ENCODE measurements at regions not wholly inside any gene's neighbourhood (a gene's known extent, or its start where the extent isn't known, plus 50 kb on each side); places are given as distances from the start of the nearest gene placed in this dataset.

- DNase-seq (ENCODE audit: extremely low read depth, low read depth): no peak
These were observed 206.4 kb upstream of the CCDC150 start for GRCh38 chr2:196433116-196433515.

- DNase-seq (ENCODE audit: extremely low read depth, low read depth): no peak
These were observed 205.3 kb upstream of the CCDC150 start for GRCh38 chr2:196434217-196434616.

- no peak for DNase-seq (ENCODE audit: extremely low read depth, low read depth)
These were observed 204.3 kb upstream of the CCDC150 start for GRCh38 chr2:196435189-196435588.

GRCh38 chr2:196437626-196438025, 201.9 kb upstream of the CCDC150 start:
- no peak for DNase-seq (ENCODE audit: extremely low read depth, low read depth)

- no peak for DNase-seq (ENCODE audit: extremely low read depth, low read depth)
These were observed 199.8 kb upstream of the CCDC150 start for GRCh38 chr2:196439760-196440159.

GRCh38 chr2:196440413-196440812, 199.1 kb upstream of the CCDC150 start:
- DNase-seq (ENCODE audit: extremely low read depth, low read depth): no peak

- no peak for DNase-seq (ENCODE audit: extremely low read depth, low read depth)
These were observed 198.0 kb upstream of the CCDC150 start for GRCh38 chr2:196441527-196441926.

- DNase-seq (ENCODE audit: extremely low read depth, low read depth): no peak
These were observed 197.3 kb upstream of the CCDC150 start for GRCh38 chr2:196442211-196442610.

GRCh38 chr2:196444442-196444841, 195.1 kb upstream of the CCDC150 start:
- DNase-seq (ENCODE audit: extremely low read depth, low read depth): no peak

- DNase-seq (ENCODE audit: extremely low read depth, low read depth): no peak
These were observed 193.5 kb upstream of the CCDC150 start for GRCh38 chr2:196445991-196446390.

GRCh38 chr2:196448407-196449079, 191.0 kb upstream of the CCDC150 start:
- DNase-seq (ENCODE audit: extremely low read depth, low read depth): no peak

GRCh38 chr2:196449083-196449482, 190.4 kb upstream of the CCDC150 start:
- DNase-seq (ENCODE audit: extremely low read depth, low read depth): no peak

GRCh38 chr2:196452758-196453157, 186.8 kb upstream of the CCDC150 start:
- DNase-seq (ENCODE audit: extremely low read depth, low read depth): no peak

- DNase-seq (ENCODE audit: extremely low read depth, low read depth): peak; percentile 47
These were observed 185.9 kb upstream of the CCDC150 start for GRCh38 chr2:196453613-196454047.

GRCh38 chr2:196454492-196454891, 185.0 kb upstream of the CCDC150 start:
- DNase-seq (ENCODE audit: extremely low read depth, low read depth): no peak

GRCh38 chr2:196459539-196459938, 180.0 kb upstream of the CCDC150 start:
- DNase-seq (ENCODE audit: extremely low read depth, low read depth): no peak

- DNase-seq (ENCODE audit: extremely low read depth, low read depth): no peak
These were observed 175.8 kb upstream of the CCDC150 start for GRCh38 chr2:196463706-196464105.

GRCh38 chr2:196464311-196464710, 175.2 kb upstream of the CCDC150 start:
- no peak for DNase-seq (ENCODE audit: extremely low read depth, low read depth)

- no peak for DNase-seq (ENCODE audit: extremely low read depth, low read depth)
These were observed 172.9 kb upstream of the CCDC150 start for GRCh38 chr2:196466581-196466980.

GRCh38 chr2:196468394-196468793, 171.1 kb upstream of the CCDC150 start:
- no peak for DNase-seq (ENCODE audit: extremely low read depth, low read depth)

GRCh38 chr2:196473617-196474016, 165.9 kb upstream of the CCDC150 start:
- no peak for DNase-seq (ENCODE audit: extremely low read depth, low read depth)

GRCh38 chr2:196475611-196476010, 163.9 kb upstream of the CCDC150 start:
- DNase-seq (ENCODE audit: extremely low read depth, low read depth): no peak

- DNase-seq (ENCODE audit: extremely low read depth, low read depth): no peak
These were observed 160.9 kb upstream of the CCDC150 start for GRCh38 chr2:196478588-196478987.
